ENCODE measurements at regions not wholly inside any gene's neighbourhood (a gene's known extent, or its start where the extent isn't known, plus 50 kb on each side); places are given as distances from the start of the nearest gene placed in this dataset.
"Not testable (repeated sequence)": the region's sequence is repeated elsewhere in the genome, so short reads cannot be mapped to it uniquely, and the experiment has no call there.

- no peaks in the 10 kb centered on the region for H3K36me3 ChIP-seq (replicated peaks in 1 of 2; ENCODE audit: insufficient read depth in 1 of 2, low read depth in 2 of 2)
- 86 to 94% methylated on average over 1 of the region's 1 CpG for WGBS, 2 donors
- H3K9me3 ChIP-seq: no peaks in the 10 kb centered on the region
- no peaks in the 10 kb centered on the region for H3K4me1 ChIP-seq
- no peak for TF ChIP-seq POLR2A (IDR thresholded peaks at IDR 0.05)
- TF ChIP-seq CTCF (IDR thresholded peaks at IDR 0.05): no peak
- no peak overlapping the region for H3K27ac ChIP-seq
- ATAC-seq: no peak
- no peak overlapping the region for H3K4me3 ChIP-seq
- no peak for DNase-seq
- intact Hi-C loops (cut with DNase I): no loop called here
- H3K27me3 ChIP-seq: no peaks in the 10 kb centered on the region
These were observed 220.4 kb upstream of the TFPI start for GRCh38 chr2:187774551-187775071.

- no peak overlapping the region for H3K4me3 ChIP-seq
- H3K27me3 ChIP-seq: no peaks in the 10 kb centered on the region
- no peaks in the 10 kb centered on the region for H3K4me1 ChIP-seq
- H3K36me3 ChIP-seq (replicated peaks in 1 of 2; ENCODE audit: insufficient read depth in 1 of 2, low read depth in 2 of 2): no peaks in the 10 kb centered on the region
- intact Hi-C loops (cut with DNase I): no loop called here
- WGBS, 2 donors: 55 to 56% methylated on average over 2 of the region's 2 CpGs
- H3K27ac ChIP-seq: no peak overlapping the region
- no peak for TF ChIP-seq POLR2A (IDR thresholded peaks at IDR 0.05)
- TF ChIP-seq CTCF (IDR thresholded peaks at IDR 0.05): no peak
- H3K9me3 ChIP-seq: no peaks in the 10 kb centered on the region
- DNase-seq: no peak
- ATAC-seq: no peak
These were observed 221.0 kb upstream of the TFPI start for GRCh38 chr2:187775196-187775595.

DNA sequence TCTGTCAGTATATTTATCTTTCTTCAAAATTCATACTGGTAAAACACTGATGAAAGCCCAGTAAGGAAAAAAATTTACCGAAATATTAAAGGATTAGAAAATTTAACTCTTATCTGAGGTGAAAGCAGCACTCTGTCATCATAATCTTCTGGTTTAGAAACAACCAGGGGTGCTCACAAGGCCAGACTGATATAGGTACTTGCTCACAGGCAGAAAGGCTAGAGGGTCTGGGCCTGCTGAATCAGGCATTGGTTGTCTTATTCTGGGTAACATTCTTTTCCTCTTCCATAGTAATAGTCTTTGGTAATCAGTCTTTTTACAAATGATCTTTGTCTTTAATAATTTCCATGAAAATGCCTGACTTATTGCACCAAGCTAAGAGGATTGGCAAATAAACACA is 221.4 kb upstream of the TFPI start:
- intact Hi-C loops (cut with DNase I): no loop called here
- no peaks in the 10 kb centered on the region for H3K27me3 ChIP-seq
- no peaks in the 10 kb centered on the region for H3K4me1 ChIP-seq
- no peaks in the 10 kb centered on the region for H3K9me3 ChIP-seq
- WGBS, 2 donors: 76 to 85% methylated on average over 1 of the region's 1 CpG
- ATAC-seq (no peak), DNase-seq (no peak)
- H3K4me3 ChIP-seq: no peak overlapping the region
- TF ChIP-seq POLR2A (IDR thresholded peaks at IDR 0.05): no peak
- no peak for TF ChIP-seq CTCF (IDR thresholded peaks at IDR 0.05)
- H3K27ac ChIP-seq: no peak overlapping the region
- H3K36me3 ChIP-seq (replicated peaks in 1 of 2; ENCODE audit: insufficient read depth in 1 of 2, low read depth in 2 of 2): no peaks in the 10 kb centered on the region

- intact Hi-C loops (cut with DNase I): no loop called here
- Histone ChIP-seq H3K36me3 (replicated peaks in 1 of 2; ENCODE audit: insufficient read depth in 1 of 2, low read depth in 2 of 2) (no peaks in the 10 kb centered on the region), H3K4me1 (peaks cover 5% of the 10 kb centered on the region), H3K27ac (no peak overlapping the region), H3K9me3 (no peaks in the 10 kb centered on the region), H3K27me3 (no peaks in the 10 kb centered on the region), H3K4me3 (no peak overlapping the region)
- TF ChIP-seq POLR2A (IDR thresholded peaks at IDR 0.05) (no peak), CTCF (IDR thresholded peaks at IDR 0.05) (no peak)
- no peak for ATAC-seq
- DNase-seq: no peak
These were observed 228.1 kb upstream of the TFPI start for GRCh38 chr2:187782301-187782700.

DNA sequence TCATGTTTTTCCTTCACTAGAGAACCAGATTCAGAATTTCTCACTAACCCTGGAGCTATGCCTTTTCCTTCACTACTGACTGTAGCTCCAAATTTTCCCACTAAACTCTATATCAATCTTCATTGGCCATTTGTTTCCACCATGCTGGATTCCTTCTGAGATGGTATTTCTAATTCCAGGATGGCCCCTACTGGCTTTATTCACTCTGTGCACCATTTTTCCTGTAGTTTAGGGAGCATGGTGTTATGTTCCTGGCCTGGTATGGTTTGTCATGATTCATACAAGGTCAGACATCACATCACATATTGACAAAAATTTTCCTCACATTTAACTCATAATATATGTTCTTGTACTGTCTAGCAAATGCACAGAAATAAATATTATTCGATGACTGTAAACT is 229.2 kb upstream of the TFPI start:
- ATAC-seq: no peak
- 71 to 94% methylated on average over 1 of the region's 1 CpG for WGBS, 2 donors

GRCh38 chr2:187784138-187784537 is 229.9 kb upstream of the TFPI start:
- H3K9me3 ChIP-seq; H3K27ac ChIP-seq; H3K4me1 ChIP-seq; intact Hi-C loops (cut with DNase I); H3K4me3 ChIP-seq; DNase-seq; H3K36me3 ChIP-seq (replicated peaks in 1 of 2; ENCODE audit: insufficient read depth in 1 of 2, low read depth in 2 of 2); H3K27me3 ChIP-seq; ATAC-seq: not testable (repeated sequence)
- 60 to 65% methylated on average over 3 of the region's 3 CpGs for WGBS, 2 donors

More for the DNA sequence above, 229.2 kb upstream of the TFPI start:
- no peak for DNase-seq
- no peaks in the 10 kb centered on the region for H3K27me3 ChIP-seq
- H3K36me3 ChIP-seq (replicated peaks in 1 of 2; ENCODE audit: insufficient read depth in 1 of 2, low read depth in 2 of 2): no peaks in the 10 kb centered on the region
- peaks cover 5% of the 10 kb centered on the region for H3K4me1 ChIP-seq
- H3K4me3 ChIP-seq: no peak overlapping the region
- intact Hi-C loops (cut with DNase I): no loop called here
- no peak for TF ChIP-seq POLR2A (IDR thresholded peaks at IDR 0.05)
- TF ChIP-seq CTCF (IDR thresholded peaks at IDR 0.05): peak in 1 of 7 experiments; percentile 8
- no peak overlapping the region for H3K27ac ChIP-seq
- H3K9me3 ChIP-seq: no peaks in the 10 kb centered on the region

Data from body of pancreas (tissue), 4 donors.